Endodermal cell (in vitro differentiated cells): ENCODE measurements at regions not wholly inside any gene's neighbourhood (a gene's known extent, or its start where the extent isn't known, plus 50 kb on each side); places are given as distances from the start of the nearest gene placed in this dataset.
A peak's percentile ranks its signal among the peaks of the same experiment; 100 is the strongest.
"Not testable (repeated sequence)": the region's sequence is repeated elsewhere in the genome, so short reads cannot be mapped to it uniquely, and the experiment has no call there.

Experiments
- DNase-seq: peaks from one replicate; pipeline ENCODE4 v3.0.0-alpha.2; 2017
- H3K27ac ChIP-seq: 2 replicates; pipeline ENCODE4 v1.5.1; 2013; ENCODE audit warnings: mild to moderate bottlenecking, low read depth, low read length, moderate library complexity
- H3K27me3 ChIP-seq: 2 replicates; pipeline ENCODE4 v1.6.1; 2013; ENCODE audit warnings: mild to moderate bottlenecking, low read length, moderate library complexity; ENCODE audit not compliant: insufficient read depth, control insufficient read depth, poor library complexity, severe bottlenecking
- H3K36me3 ChIP-seq: 2 replicates; pipeline ENCODE4 v1.7.0; 2013; ENCODE audit warnings: mild to moderate bottlenecking, low read length, moderate library complexity; ENCODE audit not compliant: control insufficient read depth, insufficient read depth
- H3K4me1 ChIP-seq: one replicate; pipeline ENCODE4 v1.7.0; 2013; ENCODE audit warnings: low read length; ENCODE audit not compliant: control insufficient read depth, insufficient read depth
- H3K4me3 ChIP-seq: 2 replicates; pipeline ENCODE4 v1.5.1; 2013; ENCODE audit warnings: mild to moderate bottlenecking, low read length, moderate library complexity
- H3K9ac ChIP-seq: 2 replicates; pipeline ENCODE4 v1.6.1; 2013; ENCODE audit warnings: mild to moderate bottlenecking, low read length, moderate library complexity; ENCODE audit not compliant: poor library complexity, severe bottlenecking; ENCODE audit errors: extremely low read depth
- H3K9me3 ChIP-seq: 2 replicates; pipeline ENCODE4 v1.6.1; 2013; ENCODE audit warnings: mild to moderate bottlenecking, low read length, moderate library complexity; ENCODE audit not compliant: control insufficient read depth
- H3K27ac Mint-ChIP-seq: 2 replicates; pipeline ENCODE4 v1.8.0; 2020; ENCODE audit warnings: mixed read lengths
- H3K27me3 Mint-ChIP-seq: 2 replicates; pipeline ENCODE4 v1.8.0; 2021; ENCODE audit warnings: mild to moderate bottlenecking, mixed read lengths; ENCODE audit not compliant: insufficient read depth
- H3K36me3 Mint-ChIP-seq: 2 replicates; pipeline ENCODE4 v1.8.0; 2020; ENCODE audit warnings: low read depth, mixed read lengths
- H3K4me1 Mint-ChIP-seq: 2 replicates; pipeline ENCODE4 v1.8.0; 2020; ENCODE audit warnings: mixed read lengths
- H3K4me3 Mint-ChIP-seq: 2 replicates; pipeline ENCODE4 v1.8.0; 2020; ENCODE audit warnings: mild to moderate bottlenecking, moderate library complexity, mixed read lengths
- H3K9me3 Mint-ChIP-seq: 2 replicates; pipeline ENCODE4 v1.8.0; 2020; ENCODE audit warnings: mild to moderate bottlenecking, mixed read lengths
- CTCF ChIP-seq: fragments of 200-600 bp; sonication (generic); conservative IDR thresholded peaks from 2 replicates; pipeline ENCODE4 v1.5.0; 2021; ENCODE audit warnings: antibody characterized with exemption, mild to moderate bottlenecking
- WGBS, 2 experiments: methylation state at CpG; one replicate each; pipeline versions ENCODE4 v1.1.5 to v1.1.7; 2013; ENCODE audit warnings: missing lambda C conversion rate in 2 of 2, mixed read lengths in 1 of 2; ENCODE audit not compliant: insufficient coverage in 1 of 2, insufficient read length in 1 of 2; 5-methylcytosine and 5-hydroxymethylcytosine counted together

- H3K27ac Mint-ChIP-seq, result no peak overlapping the region
- no peaks in the 10 kb centered on the region for H3K36me3 Mint-ChIP-seq
- Histone ChIP-seq H3K9ac (no peak overlapping the region), H3K4me3 (no peak overlapping the region), H3K36me3 (no peaks in the 10 kb centered on the region), H3K27ac (no peak overlapping the region), H3K9me3 (no peaks in the 10 kb centered on the region), H3K27me3 (no peaks in the 10 kb centered on the region), H3K4me1 (no peaks in the 10 kb centered on the region)
- no peaks in the 10 kb centered on the region for H3K9me3 Mint-ChIP-seq
- H3K27me3 Mint-ChIP-seq, result no peaks in the 10 kb centered on the region
- TF ChIP-seq CTCF, result no peak
- WGBS, 2 experiments, result 90 to 91% methylated on average over 5 to 8 of the region's 8 CpGs
- H3K4me3 Mint-ChIP-seq, result no peak overlapping the region
- DNase-seq, result no peak
- H3K4me1 Mint-ChIP-seq, result no peaks in the 10 kb centered on the region
These were observed 314.6 kb upstream of the KYNU start for GRCh38 chr2:142562900-142563299.

- Histone ChIP-seq H3K9ac (no peak overlapping the region), H3K4me1 (no peaks in the 10 kb centered on the region), H3K4me3 (no peak overlapping the region), H3K27me3 (no peaks in the 10 kb centered on the region), H3K36me3 (no peaks in the 10 kb centered on the region), H3K9me3 (no peaks in the 10 kb centered on the region), H3K27ac (no peak overlapping the region)
- WGBS, 2 experiments, result 90% methylated on average over 6 of the region's 6 CpGs; no CpG with 5 or more reads in 1 of the 2 experiments
- TF ChIP-seq CTCF, result no peak
- Mint-ChIP-seq H3K4me1 (no peaks in the 10 kb centered on the region), H3K27me3 (no peaks in the 10 kb centered on the region), H3K36me3 (no peaks in the 10 kb centered on the region), H3K9me3 (no peaks in the 10 kb centered on the region), H3K4me3 (no peak overlapping the region), H3K27ac (no peak overlapping the region)
- DNase-seq, result no peak
These were observed 315.8 kb upstream of the KYNU start for GRCh38 chr2:142561656-142562055.

- no peak for DNase-seq
- H3K36me3 Mint-ChIP-seq, result no peaks in the 10 kb centered on the region
- peak overlapping the region; percentile 41 for H3K27ac ChIP-seq
- no peaks in the 10 kb centered on the region for H3K36me3 ChIP-seq
- no peaks in the 10 kb centered on the region for H3K9me3 ChIP-seq
- H3K27me3 Mint-ChIP-seq, result no peaks in the 10 kb centered on the region
- no peak overlapping the region for H3K9ac ChIP-seq
- no peak for TF ChIP-seq CTCF
- H3K4me1 ChIP-seq, result no peaks in the 10 kb centered on the region
- H3K4me1 Mint-ChIP-seq, result no peaks in the 10 kb centered on the region
- 58 to 67% methylated on average over 1 of the region's 1 CpG for WGBS, 2 experiments
- H3K4me3 ChIP-seq, result no peak overlapping the region
- no peak overlapping the region for H3K4me3 Mint-ChIP-seq
- H3K9me3 Mint-ChIP-seq, result no peaks in the 10 kb centered on the region
- no peak overlapping the region for H3K27ac Mint-ChIP-seq
- no peaks in the 10 kb centered on the region for H3K27me3 ChIP-seq
These were observed 320.1 kb upstream of the KYNU start for GRCh38 chr2:142557391-142557790.

GRCh38 chr2:142545999-142546398 is 331.5 kb upstream of the KYNU start:
- not testable (repeated sequence) for DNase-seq, H3K4me1 ChIP-seq, H3K27me3 ChIP-seq, H3K9me3 ChIP-seq, H3K4me3 Mint-ChIP-seq, H3K36me3 Mint-ChIP-seq, H3K4me3 ChIP-seq, H3K4me1 Mint-ChIP-seq, H3K36me3 ChIP-seq, H3K27ac Mint-ChIP-seq, H3K9me3 Mint-ChIP-seq, H3K27me3 Mint-ChIP-seq, H3K9ac ChIP-seq, H3K27ac ChIP-seq
- 93 to 98% methylated on average over 8 to 30 of the region's 30 CpGs for whole genome bisulfite sequencing, 2 experiments
